GM21717 (cell line): ENCODE measurements at regions not wholly inside any gene's neighbourhood (a gene's known extent, or its start where the extent isn't known, plus 50 kb on each side); places are given as distances from the start of the nearest gene placed in this dataset.

Experiments used
- ATAC-seq: cut with Tn5 transposase; IDR thresholded peaks from one replicate; pipeline ENCODE4 v1.9.1; 2021; ENCODE audit warnings: mild to moderate bottlenecking, moderate library complexity; ENCODE audit not compliant: unreplicated experiment

- no peak for ATAC-seq
These were observed 179.9 kb upstream of the SPAG17 start for GRCh38 chr1:118364882-118365281.

- ATAC-seq: no peak
These were observed 178.4 kb upstream of the SPAG17 start for GRCh38 chr1:118363396-118363795.

GRCh38 chr1:118360817-118361216 is 175.8 kb upstream of the SPAG17 start:
- ATAC-seq: no peak

- ATAC-seq: no peak
These were observed 161.9 kb upstream of the SPAG17 start for GRCh38 chr1:118346936-118347335.

GRCh38 chr1:118340928-118341910 is 156.2 kb upstream of the SPAG17 start:
- ATAC-seq: no peak

- no peak for ATAC-seq
These were observed 154.5 kb upstream of the SPAG17 start for GRCh38 chr1:118339400-118340124.

- ATAC-seq: no peak
These were observed 153.9 kb upstream of the SPAG17 start for GRCh38 chr1:118338936-118339335.

- no peak for ATAC-seq
These were observed 152.3 kb upstream of the SPAG17 start for GRCh38 chr1:118337346-118337745.

- ATAC-seq: peak; percentile 95
These were observed 150.3 kb upstream of the SPAG17 start for GRCh38 chr1:118335331-118335732.

GRCh38 chr1:118334506-118334905 is 149.5 kb upstream of the SPAG17 start:
- no peak for ATAC-seq

- no peak for ATAC-seq
These were observed 148.7 kb upstream of the SPAG17 start for GRCh38 chr1:118333601-118334210.

- ATAC-seq: no peak
These were observed 142.1 kb upstream of the SPAG17 start for GRCh38 chr1:118326960-118327629.

GRCh38 chr1:118325550-118326225 is 140.7 kb upstream of the SPAG17 start:
- ATAC-seq: no peak

- no peak for ATAC-seq
These were observed 138.2 kb upstream of the SPAG17 start for GRCh38 chr1:118323246-118323645.

GRCh38 chr1:118322331-118322730 is 137.3 kb upstream of the SPAG17 start:
- no peak for ATAC-seq

- no peak for ATAC-seq
These were observed 136.8 kb upstream of the SPAG17 start for GRCh38 chr1:118321840-118322239.

- no peak for ATAC-seq
These were observed 133.0 kb upstream of the SPAG17 start for GRCh38 chr1:118317842-118318614.

- ATAC-seq: no peak
These were observed 121.8 kb upstream of the SPAG17 start for GRCh38 chr1:118306851-118307250.

GRCh38 chr1:118304722-118305359 is 119.8 kb upstream of the SPAG17 start:
- no peak for ATAC-seq
